Left lung (tissue), 4 donors: ENCODE measurements at regions not wholly inside any gene's neighbourhood (a gene's known extent, or its start where the extent isn't known, plus 50 kb on each side); places are given as distances from the start of the nearest gene placed in this dataset.
A peak's percentile ranks its signal among the peaks of the same experiment; 100 is the strongest.

ENCODE experiments used
- ATAC-seq: fragments of 200-7000 bp; cut with Tn5 transposase; one replicate; pipeline ENCODE4 v1.9.1; 2020; ENCODE audit warnings: moderate library complexity
- DNase-seq, 4 donors: peaks; one replicate each; pipeline ENCODE4 v3.0.0-alpha.2; 2013 to 2020
- H3K27ac ChIP-seq, 2 donors: fragments of 200-600 bp; sonication (generic) in 1 of 2; one replicate each; pipeline versions ENCODE4 v1.5.0 to v1.8.0; 2020 to 2021
- H3K27me3 ChIP-seq, 2 donors: fragments of 200-600 bp; sonication (generic) in 1 of 2; one replicate each; pipeline versions ENCODE4 v1.5.0 to v1.8.0; 2020 to 2021
- H3K36me3 ChIP-seq, 2 donors: fragments of 200-600 bp; sonication (generic) in 1 of 2; one replicate each; pipeline versions ENCODE4 v1.5.0 to v1.8.0; 2020 to 2021
- H3K4me1 ChIP-seq, 2 donors: fragments of 200-600 bp; one replicate each; pipeline ENCODE4 v1.8.0; 2021
- H3K4me3 ChIP-seq, 2 donors: fragments of 200-600 bp; sonication (generic) in 1 of 2; one replicate each; pipeline versions ENCODE4 v1.5.0 to v1.8.0; 2020 to 2021; ENCODE audit warnings: mild to moderate bottlenecking in 1 of 2
- H3K9me3 ChIP-seq, 2 donors: fragments of 200-600 bp; sonication (generic) in 1 of 2; one replicate each; pipeline versions ENCODE4 v1.5.0 to v1.8.0; 2020 to 2021
- intact Hi-C, 2 donors: fragments of 100-400 bp; cut with DNase I; formaldehyde crosslinking; loops; one replicate each; pipeline versions ENCODE4 v1.11.2 to v1.14.2; 2022
- TF ChIP-seq, protein P1 (sequence below), 2 donors: fragments of 200-600 bp; sonication (generic) in 1 of 2; IDR thresholded peaks; one replicate each; pipeline versions ENCODE4 v1.5.0 to v1.8.0; 2021; ENCODE audit warnings: antibody characterized with exemption in 2 of 2
- donor health status: DM: no; HTN: yes; CAD: no.
- donor health status: DM: no; HTN: no; CAD: no.

GRCh38 chr1:244176201-244176600, 125.1 kb downstream of the ZBTB18 start:
- Histone ChIP-seq H3K27me3 (no peaks in the 10 kb centered on the region), H3K4me1 (no peaks in the 10 kb centered on the region), H3K36me3 (no peaks in the 10 kb centered on the region), H3K4me3 (no peak overlapping the region), H3K9me3 (no peaks in the 10 kb centered on the region), H3K27ac (no peak overlapping the region)
- intact Hi-C loops: no loop called here
- ATAC-seq: peak; percentile 59
- TF ChIP-seq, protein P1, sequence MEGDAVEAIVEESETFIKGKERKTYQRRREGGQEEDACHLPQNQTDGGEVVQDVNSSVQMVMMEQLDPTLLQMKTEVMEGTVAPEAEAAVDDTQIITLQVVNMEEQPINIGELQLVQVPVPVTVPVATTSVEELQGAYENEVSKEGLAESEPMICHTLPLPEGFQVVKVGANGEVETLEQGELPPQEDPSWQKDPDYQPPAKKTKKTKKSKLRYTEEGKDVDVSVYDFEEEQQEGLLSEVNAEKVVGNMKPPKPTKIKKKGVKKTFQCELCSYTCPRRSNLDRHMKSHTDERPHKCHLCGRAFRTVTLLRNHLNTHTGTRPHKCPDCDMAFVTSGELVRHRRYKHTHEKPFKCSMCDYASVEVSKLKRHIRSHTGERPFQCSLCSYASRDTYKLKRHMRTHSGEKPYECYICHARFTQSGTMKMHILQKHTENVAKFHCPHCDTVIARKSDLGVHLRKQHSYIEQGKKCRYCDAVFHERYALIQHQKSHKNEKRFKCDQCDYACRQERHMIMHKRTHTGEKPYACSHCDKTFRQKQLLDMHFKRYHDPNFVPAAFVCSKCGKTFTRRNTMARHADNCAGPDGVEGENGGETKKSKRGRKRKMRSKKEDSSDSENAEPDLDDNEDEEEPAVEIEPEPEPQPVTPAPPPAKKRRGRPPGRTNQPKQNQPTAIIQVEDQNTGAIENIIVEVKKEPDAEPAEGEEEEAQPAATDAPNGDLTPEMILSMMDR (IDR thresholded peaks at IDR 0.05): no peak
- no peak for DNase-seq

DNA sequence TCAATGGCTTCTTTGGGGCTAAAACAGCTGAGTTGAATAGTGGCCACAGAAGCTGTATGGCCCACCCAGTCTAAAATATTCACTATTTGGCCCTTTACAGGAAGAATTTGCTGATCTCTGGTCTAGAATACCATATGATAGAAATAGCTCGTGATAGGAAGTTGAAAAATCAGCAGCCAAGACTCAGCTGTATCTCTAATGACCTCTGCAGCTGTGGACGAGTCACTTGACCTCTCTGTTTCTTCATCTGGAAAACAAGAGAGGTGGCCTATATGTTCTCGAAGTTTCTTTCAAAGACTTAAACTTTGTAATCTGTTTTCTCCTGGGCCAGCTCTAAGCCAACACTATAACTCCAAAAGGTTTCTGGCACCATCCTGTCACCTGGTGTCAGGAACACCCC, 129.2 kb downstream of the ZBTB18 start:
- Histone ChIP-seq H3K36me3 (no peaks in the 10 kb centered on the region), H3K4me1 (no peaks in the 10 kb centered on the region), H3K9me3 (no peaks in the 10 kb centered on the region), H3K27me3 (no peaks in the 10 kb centered on the region), H3K27ac (no peak overlapping the region), H3K4me3 (no peak overlapping the region)
- TF ChIP-seq, protein P1 (IDR thresholded peaks at IDR 0.05): no peak
- ATAC-seq (no peak), DNase-seq (no peak)
- intact Hi-C loops: no loop called here

DNA sequence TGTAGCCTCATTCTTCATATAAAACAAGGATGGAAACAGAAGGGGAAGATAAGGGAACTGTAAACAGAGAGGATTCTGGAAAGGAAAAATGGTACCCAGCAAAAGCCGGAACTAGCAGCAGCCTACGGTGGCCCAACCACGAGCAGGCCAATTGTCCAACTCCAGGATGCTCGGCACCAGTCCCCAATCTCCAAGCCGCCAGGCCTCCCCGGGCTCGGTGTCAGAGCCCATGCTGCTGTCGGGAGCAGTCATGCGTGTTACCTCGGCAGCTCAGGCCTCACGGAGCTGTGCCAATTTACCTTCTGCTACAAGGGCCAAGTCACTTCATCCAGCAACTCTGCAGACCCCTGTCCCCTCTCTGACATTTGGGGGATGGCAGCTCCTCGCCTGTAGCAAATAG, 130.8 kb downstream of the ZBTB18 start:
- intact Hi-C loops: no loop called here
- H3K9me3 ChIP-seq: no peaks in the 10 kb centered on the region
- H3K4me1 ChIP-seq: no peaks in the 10 kb centered on the region
- ATAC-seq: no peak
- peak in 1 of 4 donors; percentile 67 for DNase-seq
- no peaks in the 10 kb centered on the region for H3K36me3 ChIP-seq
- H3K27me3 ChIP-seq: no peaks in the 10 kb centered on the region
- TF ChIP-seq, protein P1 (IDR thresholded peaks at IDR 0.05): no peak
- H3K4me3 ChIP-seq: no peak overlapping the region
- no peak overlapping the region for H3K27ac ChIP-seq

GRCh38 chr1:244183037-244183436, 132.0 kb downstream of the ZBTB18 start:
- DNase-seq: no peak
- no peaks in the 10 kb centered on the region for H3K36me3 ChIP-seq
- TF ChIP-seq, protein P1 (IDR thresholded peaks at IDR 0.05): no peak
- H3K4me3 ChIP-seq: no peak overlapping the region
- no peak for ATAC-seq
- H3K9me3 ChIP-seq: no peaks in the 10 kb centered on the region
- no peak overlapping the region for H3K27ac ChIP-seq
- intact Hi-C loops: no loop called here
- no peaks in the 10 kb centered on the region for H3K27me3 ChIP-seq
- no peaks in the 10 kb centered on the region for H3K4me1 ChIP-seq

- DNase-seq (peak in 1 of 4 donors; percentile 49), ATAC-seq (no peak)
- Histone ChIP-seq H3K4me1 (no peaks in the 10 kb centered on the region), H3K27ac (no peak overlapping the region), H3K9me3 (peaks cover 0 to 5% of the 10 kb centered on the region in 2 donors), H3K27me3 (no peaks in the 10 kb centered on the region), H3K4me3 (no peak overlapping the region), H3K36me3 (no peaks in the 10 kb centered on the region)
- TF ChIP-seq, protein P1 (IDR thresholded peaks at IDR 0.05): no peak
- intact Hi-C loops: no loop called here
Observed at GRCh38 chr1:244186372-244186771, 135.3 kb downstream of the ZBTB18 start.
